SK-N-MC (cell line): ENCODE measurements at regions not wholly inside any gene's neighbourhood (a gene's known extent, or its start where the extent isn't known, plus 50 kb on each side); places are given as distances from the start of the nearest gene placed in this dataset.

Experiments used
- EZH2 ChIP-seq: fragments of 200-600 bp; sonication (generic); IDR thresholded peaks from one replicate; pipeline ENCODE4 v1.6.1; 2017; ENCODE audit warnings: antibody characterized with exemption
- POLR2AphosphoS5 ChIP-seq: IDR thresholded peaks from 2 replicates; pipeline ENCODE4 v1.6.1; 2012; ENCODE audit warnings: mild to moderate bottlenecking, low read depth, low read length, borderline replicate concordance

DNA sequence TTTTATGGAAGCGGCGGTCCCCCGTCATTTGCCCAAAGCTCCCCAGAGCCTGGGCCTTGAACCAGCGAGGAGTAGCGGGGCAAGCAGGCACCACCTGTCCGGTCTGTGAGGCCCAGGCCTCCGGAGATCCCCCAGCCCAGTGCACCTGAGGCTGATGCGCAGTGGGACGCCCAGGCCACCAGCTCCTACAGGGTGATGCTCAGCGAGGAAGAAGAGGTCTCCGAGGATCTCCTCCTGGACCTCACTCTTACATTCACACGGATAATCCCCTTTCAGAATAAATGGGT, 220.2 kb downstream of the NDUFA10 start:
- TF ChIP-seq EZH2 (no peak), POLR2AphosphoS5 (no peak)
